H9 (cell line): ENCODE measurements at regions not wholly inside any gene's neighbourhood (a gene's known extent, or its start where the extent isn't known, plus 50 kb on each side); places are given as distances from the start of the nearest gene placed in this dataset.

ENCODE experiments used
- DNase-seq: peaks from one replicate; pipeline ENCODE4 v3.0.0-alpha.2; 2017
- H2AFZ ChIP-seq: one replicate; pipeline ENCODE4 v1.6.1; 2013; ENCODE audit warnings: mild to moderate bottlenecking, low read length, control low read depth, moderate library complexity
- H2AK5ac ChIP-seq: 2 replicates; pipeline ENCODE4 v1.6.1; 2013; ENCODE audit warnings: low read length, control low read depth, mixed read lengths; ENCODE audit not compliant: insufficient read length
- H2BK120ac ChIP-seq: one replicate; pipeline ENCODE4 v1.6.1; 2013; ENCODE audit warnings: low read depth, mild to moderate bottlenecking, low read length, control low read depth, inconsistent platforms; ENCODE audit not compliant: poor library complexity, severe bottlenecking
- H2BK12ac ChIP-seq: 2 replicates; pipeline ENCODE4 v1.6.1; 2013; ENCODE audit warnings: low read length, control low read depth, mixed read lengths, low read depth; ENCODE audit not compliant: insufficient read length
- H2BK15ac ChIP-seq: 2 replicates; pipeline ENCODE4 v1.6.1; 2013; ENCODE audit warnings: low read depth, low read length, control low read depth
- H2BK20ac ChIP-seq: one replicate; pipeline ENCODE4 v1.6.1; 2013; ENCODE audit warnings: low read depth, mild to moderate bottlenecking, low read length, control low read depth, inconsistent platforms; ENCODE audit not compliant: poor library complexity, severe bottlenecking
- H2BK5ac ChIP-seq: 2 replicates; pipeline ENCODE4 v1.6.1; 2013; ENCODE audit warnings: low read length, control low read depth, mixed read lengths; ENCODE audit not compliant: insufficient read length
- H3K14ac ChIP-seq: 2 replicates; pipeline ENCODE4 v1.6.1; 2013; ENCODE audit warnings: low read length, control low read depth; ENCODE audit not compliant: insufficient read depth
- H3K18ac ChIP-seq: 2 replicates; pipeline ENCODE4 v1.6.1; 2013; ENCODE audit warnings: low read depth, mild to moderate bottlenecking, mixed read lengths, low read length, control low read depth; ENCODE audit not compliant: insufficient read length
- H3K23ac ChIP-seq: 2 replicates; pipeline ENCODE4 v1.6.1; 2013; ENCODE audit warnings: low read length, control low read depth, mixed read lengths, low read depth; ENCODE audit not compliant: insufficient read length
- H3K23me2 ChIP-seq: 2 replicates; pipeline ENCODE4 v1.6.1; 2013; ENCODE audit warnings: low read depth, mild to moderate bottlenecking, mixed read lengths, low read length, control low read depth; ENCODE audit not compliant: insufficient read length, poor library complexity, severe bottlenecking
- H3K27ac ChIP-seq: 2 replicates; pipeline ENCODE4 v1.5.1; 2013; ENCODE audit warnings: low read length, control low read depth, mixed read lengths, low read depth; ENCODE audit not compliant: insufficient read length
- H3K27me3 ChIP-seq: 2 replicates; pipeline ENCODE4 v1.6.1; 2013; ENCODE audit warnings: low read length, control low read depth, inconsistent platforms; ENCODE audit not compliant: insufficient read depth
- H3K4ac ChIP-seq: 2 replicates; pipeline ENCODE4 v1.6.1; 2013; ENCODE audit warnings: low read depth, mild to moderate bottlenecking, control low read depth, inconsistent platforms, low read length, moderate library complexity
- H3K4me1 ChIP-seq: 2 replicates; pipeline ENCODE4 v1.6.1; 2013; ENCODE audit warnings: low read length, control low read depth, inconsistent platforms; ENCODE audit not compliant: insufficient read depth
- H3K4me2 ChIP-seq: 2 replicates; pipeline ENCODE4 v1.6.1; 2013; ENCODE audit warnings: low read length, control low read depth, mixed read lengths; ENCODE audit not compliant: insufficient read length, insufficient read depth
- H3K56ac ChIP-seq: 2 replicates; pipeline ENCODE4 v1.6.1; 2013; ENCODE audit warnings: low read depth, mild to moderate bottlenecking, mixed read lengths, low read length, control low read depth; ENCODE audit not compliant: insufficient read length
- H3K79me1 ChIP-seq: 2 replicates; pipeline ENCODE4 v1.6.1; 2013; ENCODE audit warnings: low read depth, mild to moderate bottlenecking, moderate library complexity, low read length, control low read depth, inconsistent platforms; ENCODE audit not compliant: insufficient read depth, poor library complexity, severe bottlenecking
- H3K79me2 ChIP-seq: 2 replicates; pipeline ENCODE4 v1.6.1; 2013; ENCODE audit warnings: low read length, control low read depth, inconsistent platforms; ENCODE audit not compliant: insufficient read depth
- H3K9ac ChIP-seq: 2 replicates; pipeline ENCODE4 v1.6.1; 2013; ENCODE audit warnings: low read length, control low read depth, mixed read lengths; ENCODE audit not compliant: insufficient read length; ENCODE audit errors: extremely low read depth
- H3K9me3 ChIP-seq: one replicate; pipeline ENCODE4 v1.6.1; 2013; ENCODE audit warnings: low read depth, low read length, inconsistent platforms; ENCODE audit not compliant: control insufficient read depth
- H3T11ph ChIP-seq: one replicate; pipeline ENCODE4 v1.6.1; 2013; ENCODE audit warnings: mild to moderate bottlenecking, low read length, control low read depth, inconsistent platforms
- H4K20me1 ChIP-seq: one replicate; pipeline ENCODE4 v1.6.1; 2013; ENCODE audit not compliant: control insufficient read depth, insufficient read length, insufficient read depth
- H4K5ac ChIP-seq: 2 replicates; pipeline ENCODE4 v1.6.1; 2013; ENCODE audit warnings: low read depth, mild to moderate bottlenecking, mixed read lengths, low read length, control low read depth; ENCODE audit not compliant: insufficient read length
- H4K8ac ChIP-seq: replicated peaks from 2 replicates; pipeline ENCODE4 v1.6.1; 2013; ENCODE audit warnings: low read length, control low read depth, mixed read lengths, low read depth; ENCODE audit not compliant: insufficient read length
- H4K91ac ChIP-seq: 2 replicates; pipeline ENCODE4 v1.6.1; 2013; ENCODE audit warnings: low read depth, mild to moderate bottlenecking, moderate library complexity, mixed read lengths, low read length, control low read depth; ENCODE audit not compliant: insufficient read length
- H3K27ac Mint-ChIP-seq, 3 experiments: 2 replicates in 2 of 3; 3 replicates in 1 of 3; pipeline ENCODE4 v1.8.0; 2020 to 2021; ENCODE audit warnings: mixed read lengths in 3 of 3, mild to moderate bottlenecking in 1 of 3, moderate library complexity in 1 of 3
- H3K27me3 Mint-ChIP-seq: 2 replicates; pipeline ENCODE4 v1.8.0; 2021; ENCODE audit warnings: low read depth, mild to moderate bottlenecking, moderate library complexity, mixed read lengths
- H3K36me3 Mint-ChIP-seq, 3 experiments: 2 replicates in 2 of 3; 3 replicates in 1 of 3; pipeline ENCODE4 v1.8.0; 2020 to 2021; ENCODE audit warnings: low read depth in 3 of 3, mixed read lengths in 3 of 3; ENCODE audit not compliant: insufficient read depth in 1 of 3
- H3K4me1 Mint-ChIP-seq, 2 experiments: 2 replicates each; pipeline ENCODE4 v1.8.0; 2020; ENCODE audit warnings: mixed read lengths in 2 of 2
- H3K4me3 Mint-ChIP-seq, 2 experiments: 2 replicates in 1 of 2; 3 replicates in 1 of 2; pipeline ENCODE4 v1.8.0; 2020 to 2021; ENCODE audit warnings: mild to moderate bottlenecking in 2 of 2, mixed read lengths in 2 of 2, moderate library complexity in 1 of 2
- H3K9me3 Mint-ChIP-seq, 2 experiments: 2 replicates in 1 of 2; 3 replicates in 1 of 2; pipeline ENCODE4 v1.8.0; 2020; ENCODE audit warnings: mild to moderate bottlenecking in 2 of 2, mixed read lengths in 2 of 2, moderate library complexity in 1 of 2
- CTCF ChIP-seq: fragments of 200-600 bp; sonication (generic); conservative IDR thresholded peaks from 3 replicates; pipeline ENCODE4 v1.8.0; 2021; ENCODE audit warnings: antibody characterized with exemption, mild to moderate bottlenecking
- WGBS: extraction: QIAGEN DNeasy Blood & Tissue Kit; methylation state at CpG from one replicate; pipeline ENCODE4 v1.1.7; 2013; ENCODE audit warnings: missing lambda C conversion rate, low lambda C conversion rate, mixed read lengths; ENCODE audit not compliant: insufficient read length; ENCODE audit errors: extremely low coverage; 5-methylcytosine and 5-hydroxymethylcytosine counted together

- no peak overlapping the region for H3K14ac ChIP-seq
- H3K27ac ChIP-seq: no peak overlapping the region
- Mint-ChIP-seq H3K4me3 (no peak overlapping the region), H3K4me1 (peaks cover 0 to 4% of the 10 kb centered on the region in 2 experiments; a peak in 1 of 4 replicates), H3K27ac (no peak overlapping the region), H3K27me3 (no peaks in the 10 kb centered on the region), H3K9me3 (peaks cover 4 to 5% of the 10 kb centered on the region in 2 experiments; a peak in 3 of 5 replicates), H3K36me3 (peaks cover 0 to 3% (median 0%) of the 10 kb centered on the region in 3 experiments; a peak in 2 of 7 replicates)
- H3K9me3 ChIP-seq: no peaks in the 10 kb centered on the region
- H4K8ac ChIP-seq: no peak overlapping the region
- no peak overlapping the region for H3K4ac ChIP-seq
- H3K79me1 ChIP-seq: no peaks in the 10 kb centered on the region
- H3K18ac ChIP-seq: no peak overlapping the region
- WGBS: no CpG with 5 or more reads among the region's 1 CpG
- no peak overlapping the region for H3K56ac ChIP-seq
- H3K9ac ChIP-seq: no peak overlapping the region
- no peak overlapping the region for H2AFZ ChIP-seq
- no peak overlapping the region for H3K23ac ChIP-seq
- H4K91ac ChIP-seq: no peak overlapping the region
- DNase-seq: no peak
- TF ChIP-seq CTCF: no peak
- no peaks in the 10 kb centered on the region for H3K27me3 ChIP-seq
- no peaks in the 10 kb centered on the region for H3K79me2 ChIP-seq
- no peak overlapping the region for H3T11ph ChIP-seq
- no peaks in the 10 kb centered on the region for H3K23me2 ChIP-seq
- H2BK15ac ChIP-seq: no peak overlapping the region
- H2BK120ac ChIP-seq: no peak overlapping the region
- no peaks in the 10 kb centered on the region for H4K20me1 ChIP-seq
- H2BK5ac ChIP-seq: no peak overlapping the region
- H2BK20ac ChIP-seq: no peak overlapping the region
- H4K5ac ChIP-seq: no peak overlapping the region
- no peaks in the 10 kb centered on the region for H3K4me1 ChIP-seq
- H2BK12ac ChIP-seq: no peak overlapping the region
- no peak overlapping the region for H3K4me2 ChIP-seq
- H2AK5ac ChIP-seq: no peak overlapping the region
Observed at GRCh38 chr1:199054694-199055093, 415.9 kb downstream of the PTPRC start.
